Adrenal gland (tissue), 9 donors: ENCODE measurements at regions not wholly inside any gene's neighbourhood (a gene's known extent, or its start where the extent isn't known, plus 50 kb on each side); places are given as distances from the start of the nearest gene placed in this dataset.

ENCODE experiments used
- DNase-seq, 7 donors: peaks; one replicate each; pipeline ENCODE4 v3.0.0-alpha.2; 2019 to 2020
- H3K27ac ChIP-seq, 5 donors: fragments of 200-600 bp; sonication (generic) in 4 of 5; 1 replicate in 3 of 5; 2 replicates in 2 of 5; pipeline versions ENCODE4 v1.5.1 to v1.8.0; 2016 to 2020; ENCODE audit warnings: mild to moderate bottlenecking in 1 of 5
- H3K27me3 ChIP-seq: fragments of 200-600 bp; 2 replicates; pipeline ENCODE4 v1.8.0; 2021
- H3K36me3 ChIP-seq, 2 donors: fragments of 200-600 bp; replicated peaks in 1 of 2; 1 replicate in 1 of 2; 2 replicates in 1 of 2; pipeline versions ENCODE4 v1.5.1 to v1.8.0; 2018 to 2022
- H3K4me1 ChIP-seq, 2 donors: fragments of 200-600 bp; replicated peaks in 1 of 2; 1 replicate in 1 of 2; 2 replicates in 1 of 2; pipeline versions ENCODE4 v1.5.1 to v1.8.0; 2018 to 2021
- H3K4me3 ChIP-seq, 4 donors: fragments of 200-600 bp; sonication (generic) in 3 of 4; one replicate each; pipeline ENCODE4 v1.5.1; 2016 to 2018
- H3K9me3 ChIP-seq, 3 donors: fragments of 200-600 bp; sonication (generic) in 1 of 3; replicated peaks in 1 of 3; 1 replicate in 2 of 3; 2 replicates in 1 of 3; pipeline versions ENCODE4 v1.5.1 to v1.8.0; 2016 to 2021
- POLR2A ChIP-seq, 2 donors: fragments of 450-650 bp; IDR thresholded peaks; one replicate each; pipeline ENCODE4 v1.6.1; 2017; ENCODE audit warnings: antibody characterized with exemption in 2 of 2, mild to moderate bottlenecking in 2 of 2, moderate library complexity in 1 of 2
- WGBS, 4 donors: extraction: QIAGEN DNeasy Blood & Tissue Kit in 2 of 4; methylation state at CpG; one replicate each; pipeline versions ENCODE4 v1.1.5 to v1.1.7; 2013 to 2017; 5-methylcytosine and 5-hydroxymethylcytosine counted together
- intact Hi-C, 2 donors: fragments of 100-400 bp; cut with DNase I; formaldehyde crosslinking; loops; one replicate each; pipeline versions ENCODE4 v1.14.1 to v1.15.0; 2022 to 2023
- TF ChIP-seq, protein P1 (sequence below), 6 experiments: fragments of 450-650 bp in 4 of 6; fragments of 200-600 bp in 2 of 6; sonication (generic) in 1 of 6; IDR thresholded peaks; 1 replicate in 5 of 6; 2 replicates in 1 of 6; pipeline versions ENCODE4 v1.5.1 to v1.8.0; 2016 to 2021; ENCODE audit warnings: antibody characterized with exemption in 6 of 6, mild to moderate bottlenecking in 2 of 6, moderate library complexity in 1 of 6
- donor health status: healthy with polysubstance abuse.
- donor health status: Bipolar disorder and iron deficiency.
- donor health status: DM: yes; HTN: yes; CAD: no.
- donor health status: DM: no; HTN: no; CAD: no.
- donor health status: DM: no; HTN: no; CAD: no.

DNA sequence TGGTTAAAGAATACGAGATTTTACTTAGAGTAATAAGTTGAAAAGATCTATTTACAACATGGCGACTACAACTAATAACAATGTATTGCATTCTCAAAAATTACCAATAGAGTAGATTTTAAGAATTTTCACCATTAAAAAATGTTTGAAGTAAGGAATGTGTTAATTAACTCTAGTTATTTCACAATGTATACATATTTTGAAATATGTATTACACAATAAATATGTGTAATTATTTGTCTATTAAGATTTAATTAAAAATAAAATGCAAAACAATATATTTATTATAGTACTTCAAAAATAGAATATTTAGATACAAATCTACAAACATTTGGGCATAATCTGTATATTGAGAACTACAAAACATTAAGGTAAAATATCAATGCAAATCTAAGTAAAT, 1326.3 kb upstream of the CDH6 start:
- no peaks in the 10 kb centered on the region for H3K36me3 ChIP-seq

GRCh38 chr5:29853711-29854220, 1339.7 kb upstream of the CDH6 start:
- DNase-seq = no peak
- H3K36me3 ChIP-seq = no peaks in the 10 kb centered on the region
- no peaks in the 10 kb centered on the region for H3K27me3 ChIP-seq
- no peaks in the 10 kb centered on the region for H3K9me3 ChIP-seq
- intact Hi-C loops = no loop called here
- no peak overlapping the region for H3K27ac ChIP-seq
- no peak for TF ChIP-seq POLR2A (IDR thresholded peaks at IDR 0.05)
- TF ChIP-seq, protein P1, sequence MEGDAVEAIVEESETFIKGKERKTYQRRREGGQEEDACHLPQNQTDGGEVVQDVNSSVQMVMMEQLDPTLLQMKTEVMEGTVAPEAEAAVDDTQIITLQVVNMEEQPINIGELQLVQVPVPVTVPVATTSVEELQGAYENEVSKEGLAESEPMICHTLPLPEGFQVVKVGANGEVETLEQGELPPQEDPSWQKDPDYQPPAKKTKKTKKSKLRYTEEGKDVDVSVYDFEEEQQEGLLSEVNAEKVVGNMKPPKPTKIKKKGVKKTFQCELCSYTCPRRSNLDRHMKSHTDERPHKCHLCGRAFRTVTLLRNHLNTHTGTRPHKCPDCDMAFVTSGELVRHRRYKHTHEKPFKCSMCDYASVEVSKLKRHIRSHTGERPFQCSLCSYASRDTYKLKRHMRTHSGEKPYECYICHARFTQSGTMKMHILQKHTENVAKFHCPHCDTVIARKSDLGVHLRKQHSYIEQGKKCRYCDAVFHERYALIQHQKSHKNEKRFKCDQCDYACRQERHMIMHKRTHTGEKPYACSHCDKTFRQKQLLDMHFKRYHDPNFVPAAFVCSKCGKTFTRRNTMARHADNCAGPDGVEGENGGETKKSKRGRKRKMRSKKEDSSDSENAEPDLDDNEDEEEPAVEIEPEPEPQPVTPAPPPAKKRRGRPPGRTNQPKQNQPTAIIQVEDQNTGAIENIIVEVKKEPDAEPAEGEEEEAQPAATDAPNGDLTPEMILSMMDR (IDR thresholded peaks at IDR 0.05) = no peak
- no peak overlapping the region for H3K4me3 ChIP-seq
- no peaks in the 10 kb centered on the region for H3K4me1 ChIP-seq
- 31 to 59% (median 45%) methylated on average over 2 of the region's 2 CpGs for WGBS, 4 donors

More for the DNA sequence above, 1326.3 kb upstream of the CDH6 start:
- Histone ChIP-seq H3K27ac (no peak overlapping the region), H3K9me3 (no peaks in the 10 kb centered on the region), H3K27me3 (no peaks in the 10 kb centered on the region), H3K4me1 (no peaks in the 10 kb centered on the region), H3K4me3 (no peak overlapping the region)
- WGBS, 4 donors = 58 to 76% (median 72%) methylated on average over 2 of the region's 2 CpGs
- intact Hi-C loops = no loop called here
- DNase-seq = no peak
- TF ChIP-seq, protein P1 (IDR thresholded peaks at IDR 0.05) = no peak
- TF ChIP-seq POLR2A (IDR thresholded peaks at IDR 0.05) = no peak

DNA sequence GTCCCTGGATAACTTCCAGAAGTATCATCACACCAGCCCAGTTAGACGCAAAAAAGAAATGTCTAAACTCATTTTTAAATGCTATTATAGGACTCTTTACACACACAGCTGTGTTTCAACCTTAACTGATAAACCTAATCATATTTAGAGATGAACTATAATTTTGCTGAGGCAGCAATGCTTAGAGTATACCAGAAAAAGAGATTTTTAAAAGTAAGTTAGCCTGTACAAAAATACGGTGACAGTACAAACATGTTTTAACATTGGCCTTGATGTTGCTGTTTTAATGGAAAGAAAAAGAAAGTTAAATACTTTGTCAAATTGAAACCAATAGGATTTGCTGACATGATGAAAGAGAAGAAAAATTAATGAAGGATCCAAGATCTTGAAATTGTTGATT, 1341.2 kb upstream of the CDH6 start:
- Histone ChIP-seq H3K36me3 (no peaks in the 10 kb centered on the region), H3K27me3 (no peaks in the 10 kb centered on the region), H3K9me3 (no peaks in the 10 kb centered on the region), H3K27ac (no peak overlapping the region), H3K4me3 (no peak overlapping the region), H3K4me1 (no peaks in the 10 kb centered on the region)
- intact Hi-C loops = no loop called here
- TF ChIP-seq, protein P1 (IDR thresholded peaks at IDR 0.05) = no peak
- TF ChIP-seq POLR2A (IDR thresholded peaks at IDR 0.05) = no peak
- 57 to 68% (median 65%) methylated on average over 2 of the region's 2 CpGs for WGBS, 4 donors
- DNase-seq = no peak

- no peak overlapping the region for H3K27ac ChIP-seq
- H3K4me3 ChIP-seq = no peak overlapping the region
- no peaks in the 10 kb centered on the region for H3K9me3 ChIP-seq
- no peak for DNase-seq
- WGBS, 4 donors = 87 to 94% (median 89%) methylated on average over 3 of the region's 3 CpGs
- TF ChIP-seq, protein P1 (IDR thresholded peaks at IDR 0.05) = no peak
- TF ChIP-seq POLR2A (IDR thresholded peaks at IDR 0.05) = no peak
- intact Hi-C loops = no loop called here
- no peaks in the 10 kb centered on the region for H3K36me3 ChIP-seq
- H3K4me1 ChIP-seq = no peaks in the 10 kb centered on the region
- no peaks in the 10 kb centered on the region for H3K27me3 ChIP-seq
These were observed 1348.3 kb upstream of the CDH6 start for GRCh38 chr5:29845206-29845605.
